ENCODE measurements at regions not wholly inside any gene's neighbourhood (a gene's known extent, or its start where the extent isn't known, plus 50 kb on each side); places are given as distances from the start of the nearest gene placed in this dataset.

DNA sequence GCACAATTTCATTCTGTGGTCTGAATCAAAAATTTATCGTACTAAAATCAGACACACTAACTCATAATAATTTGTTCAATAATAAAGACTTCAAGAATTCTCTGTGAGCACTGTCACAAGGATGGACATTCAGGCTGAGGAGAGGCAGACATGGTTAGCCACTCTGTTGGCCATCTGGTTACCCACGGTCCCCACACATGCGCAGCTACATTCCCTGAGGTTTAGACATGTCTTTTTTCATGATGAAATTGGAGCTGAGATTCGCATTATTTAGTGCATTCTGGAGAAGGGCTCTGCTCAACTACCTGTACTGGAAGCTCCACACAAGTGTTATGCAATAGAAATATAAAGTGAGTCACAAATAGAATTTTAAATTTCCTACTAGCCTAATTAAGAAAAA, 156.9 kb downstream of the SUCNR1 start:
- Mint-ChIP-seq H3K36me3 (ENCODE audit: insufficient read depth in 1 of 3, low read depth in 3 of 3) (peaks cover 5 to 18% (median 10%) of the 10 kb centered on the region in 3 experiments), H3K27ac (no peak overlapping the region), H3K4me1 (peaks cover 10% of the 10 kb centered on the region in 2 experiments), H3K9me3 (peaks cover 14 to 18% of the 10 kb centered on the region in 2 experiments), H3K27me3 (ENCODE audit: low read depth) (no peaks in the 10 kb centered on the region), H3K4me3 (no peak overlapping the region)
- H2BK120ac ChIP-seq (ENCODE audit: low read depth, low read length, poor library complexity, severe bottlenecking) = no peak overlapping the region
- no peaks in the 10 kb centered on the region for H3K9me3 ChIP-seq (ENCODE audit: control insufficient read depth, low read depth, low read length)
- H3K27ac ChIP-seq (ENCODE audit: insufficient read length, low read depth, low read length) = no peak overlapping the region
- H2BK12ac ChIP-seq (ENCODE audit: insufficient read length, low read depth, low read length) = no peak overlapping the region
- no peak overlapping the region for H4K5ac ChIP-seq (ENCODE audit: insufficient read length, low read depth, low read length)
- H3K18ac ChIP-seq (ENCODE audit: insufficient read length, low read depth, low read length) = no peak overlapping the region
- H3K23me2 ChIP-seq (ENCODE audit: insufficient read length, low read depth, low read length, poor library complexity, severe bottlenecking) = no peaks in the 10 kb centered on the region
- H3K23ac ChIP-seq (ENCODE audit: insufficient read length, low read depth, low read length) = no peak overlapping the region
- no peak overlapping the region for H3K4ac ChIP-seq (ENCODE audit: low read depth, low read length)
- no peaks in the 10 kb centered on the region for H3K79me1 ChIP-seq (ENCODE audit: insufficient read depth, low read depth, low read length, poor library complexity, severe bottlenecking)
- no peak overlapping the region for H3K9ac ChIP-seq (ENCODE audit: extremely low read depth, insufficient read length, low read length)
- no peak overlapping the region for H2AK5ac ChIP-seq (ENCODE audit: insufficient read length, low read length)
- no peaks in the 10 kb centered on the region; the same call in 1 of the 2 replicates for H3K4me1 ChIP-seq (ENCODE audit: insufficient read depth, low read length)
- DNase-seq = no peak
- H3K56ac ChIP-seq (ENCODE audit: insufficient read length, low read depth, low read length) = no peak overlapping the region
- whole genome bisulfite sequencing (ENCODE audit: extremely low coverage, insufficient read length, low lambda C conversion rate) = no CpG with 5 or more reads among the region's 4 CpGs
- no peaks in the 10 kb centered on the region for H3K79me2 ChIP-seq (ENCODE audit: insufficient read depth, low read length)
- H2BK20ac ChIP-seq (ENCODE audit: low read depth, low read length, poor library complexity, severe bottlenecking) = no peak overlapping the region
- H3K4me2 ChIP-seq (ENCODE audit: insufficient read depth, insufficient read length, low read length) = no peak overlapping the region
- no peak overlapping the region for H4K8ac ChIP-seq (replicated peaks; ENCODE audit: insufficient read length, low read depth, low read length)
- no peak for TF ChIP-seq CTCF (conservative IDR thresholded peaks at IDR 0.05)
- no peak overlapping the region for H3K14ac ChIP-seq (ENCODE audit: insufficient read depth, low read length)
- H2BK15ac ChIP-seq (ENCODE audit: low read depth, low read length) = no peak overlapping the region
- H3T11ph ChIP-seq (ENCODE audit: low read length) = no peak overlapping the region
- no peak overlapping the region for H2AFZ ChIP-seq (ENCODE audit: low read length)
- no peak overlapping the region for H2BK5ac ChIP-seq (ENCODE audit: insufficient read length, low read length)
- no peak overlapping the region for H4K91ac ChIP-seq (ENCODE audit: insufficient read length, low read depth, low read length)
- no peaks in the 10 kb centered on the region for H3K27me3 ChIP-seq (ENCODE audit: insufficient read depth, low read length)
- H4K20me1 ChIP-seq (ENCODE audit: control insufficient read depth, insufficient read depth, insufficient read length) = no peaks in the 10 kb centered on the region

Measured in H9 (cell line).